ENCODE measurements at regions not wholly inside any gene's neighbourhood (a gene's known extent, or its start where the extent isn't known, plus 50 kb on each side); places are given as distances from the start of the nearest gene placed in this dataset.

GRCh38 chr2:217004656-217005055 is 144.8 kb upstream of the TNP1 start:
- Histone ChIP-seq H3K36me3 (replicated peaks in 1 of 2; ENCODE audit: insufficient read depth in 1 of 2, low read depth in 2 of 2) (no peaks in the 10 kb centered on the region), H3K4me1 (peaks cover 8% of the 10 kb centered on the region), H3K27ac (no peak overlapping the region), H3K27me3 (no peaks in the 10 kb centered on the region), H3K4me3 (no peak overlapping the region), H3K9me3 (no peaks in the 10 kb centered on the region)
- WGBS, 2 donors: 43 to 54% methylated on average over 3 of the region's 3 CpGs
- intact Hi-C loops (cut with DNase I): no loop called here
- TF ChIP-seq CTCF (IDR thresholded peaks at IDR 0.05) (no peak), POLR2A (IDR thresholded peaks at IDR 0.05) (no peak)
- DNase-seq (no peak), ATAC-seq (no peak)

GRCh38 chr2:217001740-217002139 is 141.9 kb upstream of the TNP1 start:
- no peaks in the 10 kb centered on the region for H3K9me3 ChIP-seq
- intact Hi-C loops (cut with DNase I): no loop called here
- no peak overlapping the region for H3K4me3 ChIP-seq
- no peaks in the 10 kb centered on the region for H3K27me3 ChIP-seq
- peaks cover 13% of the 10 kb centered on the region for H3K4me1 ChIP-seq
- no peak for TF ChIP-seq POLR2A (IDR thresholded peaks at IDR 0.05)
- TF ChIP-seq CTCF (IDR thresholded peaks at IDR 0.05): no peak
- no peaks in the 10 kb centered on the region for H3K36me3 ChIP-seq (replicated peaks in 1 of 2; ENCODE audit: insufficient read depth in 1 of 2, low read depth in 2 of 2)
- no peak overlapping the region for H3K27ac ChIP-seq
- ATAC-seq: no peak
- 89 to 90% methylated on average over 2 of the region's 2 CpGs for WGBS, 2 donors
- no peak for DNase-seq

GRCh38 chr2:217000406-217000805 is 140.5 kb upstream of the TNP1 start:
- ATAC-seq (no peak), DNase-seq (no peak)
- H3K4me3 ChIP-seq: no peak overlapping the region
- peaks cover 13% of the 10 kb centered on the region for H3K4me1 ChIP-seq
- H3K36me3 ChIP-seq (replicated peaks in 1 of 2; ENCODE audit: insufficient read depth in 1 of 2, low read depth in 2 of 2): no peaks in the 10 kb centered on the region
- no peak overlapping the region for H3K27ac ChIP-seq
- TF ChIP-seq POLR2A (IDR thresholded peaks at IDR 0.05): no peak
- TF ChIP-seq CTCF (IDR thresholded peaks at IDR 0.05): no peak
- no peaks in the 10 kb centered on the region for H3K9me3 ChIP-seq
- no peaks in the 10 kb centered on the region for H3K27me3 ChIP-seq
- intact Hi-C loops (cut with DNase I): no loop called here
- 41 to 53% methylated on average over 3 of the region's 3 CpGs for WGBS, 2 donors

GRCh38 chr2:216996279-216996845 is 136.5 kb upstream of the TNP1 start:
- WGBS, 2 donors: 83 to 87% methylated on average over 8 of the region's 8 CpGs
- Histone ChIP-seq H3K27ac (no peak overlapping the region), H3K4me1 (peaks cover 13% of the 10 kb centered on the region), H3K9me3 (no peaks in the 10 kb centered on the region), H3K4me3 (no peak overlapping the region), H3K36me3 (replicated peaks in 1 of 2; ENCODE audit: insufficient read depth in 1 of 2, low read depth in 2 of 2) (no peaks in the 10 kb centered on the region), H3K27me3 (no peaks in the 10 kb centered on the region)
- intact Hi-C loops (cut with DNase I): no loop called here
- DNase-seq: no peak
- TF ChIP-seq POLR2A (IDR thresholded peaks at IDR 0.05) (no peak), CTCF (IDR thresholded peaks at IDR 0.05) (no peak)
- no peak for ATAC-seq

- Histone ChIP-seq H3K4me3 (no peak overlapping the region), H3K27me3 (no peaks in the 10 kb centered on the region), H3K9me3 (no peaks in the 10 kb centered on the region), H3K4me1 (peaks cover 2% of the 10 kb centered on the region), H3K27ac (no peak overlapping the region), H3K36me3 (replicated peaks in 1 of 2; ENCODE audit: insufficient read depth in 1 of 2, low read depth in 2 of 2) (no peaks in the 10 kb centered on the region)
- intact Hi-C loops (cut with DNase I): no loop called here
- DNase-seq (no peak), ATAC-seq (no peak)
- WGBS, 2 donors: 59 to 61% methylated on average over 7 of the region's 7 CpGs
- TF ChIP-seq CTCF (IDR thresholded peaks at IDR 0.05) (no peak), POLR2A (IDR thresholded peaks at IDR 0.05) (no peak)
These were observed 134.5 kb upstream of the TNP1 start for GRCh38 chr2:216994353-216994854.

Measured in body of pancreas (tissue), 4 donors.